ENCODE measurements at regions not wholly inside any gene's neighbourhood (a gene's known extent, or its start where the extent isn't known, plus 50 kb on each side); places are given as distances from the start of the nearest gene placed in this dataset.

- TF ChIP-seq, protein P1, sequence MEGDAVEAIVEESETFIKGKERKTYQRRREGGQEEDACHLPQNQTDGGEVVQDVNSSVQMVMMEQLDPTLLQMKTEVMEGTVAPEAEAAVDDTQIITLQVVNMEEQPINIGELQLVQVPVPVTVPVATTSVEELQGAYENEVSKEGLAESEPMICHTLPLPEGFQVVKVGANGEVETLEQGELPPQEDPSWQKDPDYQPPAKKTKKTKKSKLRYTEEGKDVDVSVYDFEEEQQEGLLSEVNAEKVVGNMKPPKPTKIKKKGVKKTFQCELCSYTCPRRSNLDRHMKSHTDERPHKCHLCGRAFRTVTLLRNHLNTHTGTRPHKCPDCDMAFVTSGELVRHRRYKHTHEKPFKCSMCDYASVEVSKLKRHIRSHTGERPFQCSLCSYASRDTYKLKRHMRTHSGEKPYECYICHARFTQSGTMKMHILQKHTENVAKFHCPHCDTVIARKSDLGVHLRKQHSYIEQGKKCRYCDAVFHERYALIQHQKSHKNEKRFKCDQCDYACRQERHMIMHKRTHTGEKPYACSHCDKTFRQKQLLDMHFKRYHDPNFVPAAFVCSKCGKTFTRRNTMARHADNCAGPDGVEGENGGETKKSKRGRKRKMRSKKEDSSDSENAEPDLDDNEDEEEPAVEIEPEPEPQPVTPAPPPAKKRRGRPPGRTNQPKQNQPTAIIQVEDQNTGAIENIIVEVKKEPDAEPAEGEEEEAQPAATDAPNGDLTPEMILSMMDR (conservative IDR thresholded peaks at IDR 0.05), result no peak
- no peak for TF ChIP-seq ZFX (IDR thresholded peaks at IDR 0.05)
- H3K27ac ChIP-seq, result no peak overlapping the region
Observed at GRCh38 chr6:80537118-80537972, 430.9 kb downstream of the BCKDHB start.

DNA sequence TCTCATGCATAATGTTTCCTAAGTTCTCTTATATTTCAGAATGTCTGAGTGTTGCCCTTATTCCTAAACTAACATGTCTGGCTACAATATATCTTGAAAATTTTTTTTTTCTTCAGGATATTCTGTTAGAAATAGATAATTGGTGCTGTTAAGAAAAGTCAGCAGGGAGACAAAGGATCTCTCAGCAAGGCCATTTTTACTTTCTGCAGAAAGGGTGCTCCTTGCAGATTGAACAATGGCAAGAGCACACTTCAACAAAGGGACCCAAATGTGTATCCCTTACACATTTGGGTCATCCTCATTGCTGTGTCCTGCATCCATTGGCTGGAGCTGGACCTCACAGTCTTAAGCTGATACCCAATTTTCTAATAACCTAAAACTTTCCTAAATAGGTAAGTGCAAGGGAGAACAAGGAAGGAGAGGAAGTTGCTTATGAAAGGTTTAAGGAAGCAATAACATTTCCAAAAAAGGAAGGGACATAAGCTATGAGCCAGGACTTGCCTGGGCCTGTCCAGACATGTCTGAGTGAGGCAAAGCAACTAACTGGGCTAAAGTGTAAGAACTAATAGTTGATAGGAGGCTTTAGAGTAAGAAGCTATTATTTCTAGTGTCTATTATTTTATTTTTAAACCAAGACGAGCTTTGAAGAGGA, 429.6 kb downstream of the BCKDHB start:
- no peak for TF ChIP-seq ZFX (IDR thresholded peaks at IDR 0.05)
- TF ChIP-seq, protein P1 (conservative IDR thresholded peaks at IDR 0.05), result no peak
- no peak overlapping the region for H3K27ac ChIP-seq

DNA sequence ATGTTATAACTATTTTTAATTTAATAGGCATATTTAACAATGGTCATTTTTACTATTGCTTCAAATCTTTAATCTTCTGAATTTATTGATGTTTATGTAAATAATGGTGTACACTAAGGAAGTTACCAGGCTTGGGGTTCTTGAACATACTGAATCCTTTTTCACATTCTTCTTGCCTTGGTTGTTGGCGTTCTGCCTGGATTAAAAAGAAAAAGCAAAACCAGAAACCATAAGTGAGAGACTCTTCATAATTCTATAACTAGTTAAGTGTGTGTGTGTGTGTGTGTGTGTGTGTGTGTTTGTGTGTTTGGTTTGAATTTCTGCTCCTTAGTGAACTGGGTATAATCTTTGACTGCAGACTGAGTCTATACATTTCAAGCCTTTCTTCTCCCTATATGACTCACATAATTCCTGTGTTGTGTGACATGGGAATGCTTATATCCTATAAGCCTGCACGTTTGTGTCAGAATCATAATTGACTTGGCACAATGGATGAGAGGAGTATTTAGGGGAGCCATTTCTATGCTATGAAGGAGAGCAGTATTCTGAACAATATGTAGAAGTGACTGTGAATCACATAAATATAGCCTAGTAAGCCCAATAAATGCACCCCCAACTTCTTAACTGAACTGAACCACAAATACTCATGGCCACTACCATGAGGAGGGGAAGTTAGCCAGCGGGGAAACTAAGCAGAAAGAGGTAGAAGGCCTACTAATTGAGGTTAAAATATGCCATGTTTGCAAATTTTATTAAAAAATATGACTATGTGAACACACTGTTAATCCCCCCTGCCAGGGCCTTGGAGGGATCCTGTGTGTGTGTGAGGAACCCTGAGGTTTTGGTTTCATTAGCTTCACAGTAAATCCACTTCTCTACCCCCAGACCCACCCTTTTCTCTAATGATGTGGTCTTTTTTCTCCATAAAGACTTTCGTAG, 425.5 kb downstream of the BCKDHB start:
- TF ChIP-seq, protein P1 (conservative IDR thresholded peaks at IDR 0.05), result no peak
- no peak for TF ChIP-seq ZFX (IDR thresholded peaks at IDR 0.05)
- H3K27ac ChIP-seq, result no peak overlapping the region

DNA sequence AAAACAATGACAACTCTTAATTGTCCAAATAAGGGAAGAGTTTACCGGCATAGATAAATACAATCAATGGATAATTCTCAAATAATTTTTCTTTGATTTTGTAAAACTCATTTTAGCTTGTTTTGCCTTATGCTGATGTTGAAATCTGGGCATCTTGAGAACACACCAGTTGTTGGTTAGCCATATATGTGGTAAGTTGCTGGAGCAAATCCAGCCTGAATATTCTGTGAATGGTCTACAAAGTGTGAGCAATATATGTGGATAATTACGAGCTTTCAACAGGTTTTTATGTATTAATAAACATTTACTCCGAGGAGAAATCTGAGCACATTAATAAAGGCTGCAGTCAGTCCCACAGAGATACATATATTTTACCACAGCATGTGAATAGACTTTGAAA, 423.6 kb downstream of the BCKDHB start:
- no peak overlapping the region for H3K27ac ChIP-seq
- no peak for TF ChIP-seq ZFX (IDR thresholded peaks at IDR 0.05)
- TF ChIP-seq, protein P1 (conservative IDR thresholded peaks at IDR 0.05), result no peak

- no peak overlapping the region; the same call in 1 of the 2 replicates for H3K27ac ChIP-seq
- TF ChIP-seq, protein P1 (conservative IDR thresholded peaks at IDR 0.05), result peak; percentile 21
- no peak for TF ChIP-seq ZFX (IDR thresholded peaks at IDR 0.05)
Observed at GRCh38 chr6:80528115-80528514, 421.6 kb downstream of the BCKDHB start.

DNA sequence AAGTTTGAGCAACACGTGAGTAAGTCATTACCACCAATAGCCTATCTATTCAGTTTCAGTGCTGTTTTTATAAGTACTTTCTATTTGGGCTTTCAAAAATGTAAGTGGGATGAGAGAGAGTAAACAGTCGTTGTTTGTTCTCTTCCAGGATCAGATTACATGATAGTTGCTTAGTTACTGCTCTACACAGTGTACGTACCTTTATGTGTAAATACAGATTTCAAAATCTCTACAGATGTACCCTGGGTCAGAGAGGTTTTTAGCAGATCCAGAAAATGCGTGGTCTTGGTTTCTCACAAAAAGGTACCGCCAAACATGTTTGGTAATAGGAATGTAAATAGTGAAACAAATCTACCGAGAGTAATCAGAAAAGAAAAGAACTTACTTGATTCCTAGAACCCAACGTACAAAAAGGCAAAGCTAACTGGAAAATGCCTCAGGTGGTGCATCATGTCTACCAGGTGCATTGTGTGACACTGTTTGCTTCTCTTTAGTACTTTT, 421.1 kb downstream of the BCKDHB start:
- no peak overlapping the region; the same call in 1 of the 2 replicates for H3K27ac ChIP-seq
- no peak for TF ChIP-seq ZFX (IDR thresholded peaks at IDR 0.05)
- TF ChIP-seq, protein P1 (conservative IDR thresholded peaks at IDR 0.05), result no peak
